Activated naive CD8-positive, alpha-beta T cell treated with anti-CD3 and anti-CD28 coated beads, Interleukin-2, amount 10 ng/mL, durations not matched to agents 7 days and 5 days (primary cell): ENCODE measurements at regions not wholly inside any gene's neighbourhood (a gene's known extent, or its start where the extent isn't known, plus 50 kb on each side); places are given as distances from the start of the nearest gene placed in this dataset.
"Not testable (repeated sequence)": the region's sequence is repeated elsewhere in the genome, so short reads cannot be mapped to it uniquely, and the experiment has no call there.

Experiments
- ATAC-seq: fragments of 150-1000 bp; cut with Tn5 transposase; one replicate; pipeline ENCODE4 v1.10.0; 2021; ENCODE audit warnings: low read depth, moderate library complexity
- POLR2A ChIA-PET: fragments of 350-600 bp; sonication (Branson Sonifier 250); formaldehyde crosslinking; loops from one replicate; lab custom pipeline; 2021; ENCODE audit warnings: antibody characterized with exemption; lab: Charles Lee
- DNase-seq: peaks from one replicate; pipeline ENCODE4 v3.0.0; 2021
- H3K27ac Mint-ChIP-seq: one replicate; pipeline ENCODE4 v1.8.0; 2022; ENCODE audit warnings: mild to moderate bottlenecking, mixed read lengths
- H3K27me3 Mint-ChIP-seq: one replicate; pipeline ENCODE4 v1.8.0; 2022; ENCODE audit warnings: mild to moderate bottlenecking, moderate library complexity, mixed read lengths
- H3K36me3 Mint-ChIP-seq: one replicate; pipeline ENCODE4 v1.8.0; 2021; ENCODE audit warnings: mild to moderate bottlenecking, mixed read lengths
- H3K4me1 Mint-ChIP-seq: one replicate; pipeline ENCODE4 v1.8.0; 2021; ENCODE audit warnings: mixed read lengths
- H3K4me3 Mint-ChIP-seq: one replicate; pipeline ENCODE4 v1.8.0; 2022; ENCODE audit warnings: mild to moderate bottlenecking, moderate library complexity, mixed read lengths
- H3K9me3 Mint-ChIP-seq: one replicate; pipeline ENCODE4 v1.8.0; 2021; ENCODE audit warnings: mixed read lengths

DNA sequence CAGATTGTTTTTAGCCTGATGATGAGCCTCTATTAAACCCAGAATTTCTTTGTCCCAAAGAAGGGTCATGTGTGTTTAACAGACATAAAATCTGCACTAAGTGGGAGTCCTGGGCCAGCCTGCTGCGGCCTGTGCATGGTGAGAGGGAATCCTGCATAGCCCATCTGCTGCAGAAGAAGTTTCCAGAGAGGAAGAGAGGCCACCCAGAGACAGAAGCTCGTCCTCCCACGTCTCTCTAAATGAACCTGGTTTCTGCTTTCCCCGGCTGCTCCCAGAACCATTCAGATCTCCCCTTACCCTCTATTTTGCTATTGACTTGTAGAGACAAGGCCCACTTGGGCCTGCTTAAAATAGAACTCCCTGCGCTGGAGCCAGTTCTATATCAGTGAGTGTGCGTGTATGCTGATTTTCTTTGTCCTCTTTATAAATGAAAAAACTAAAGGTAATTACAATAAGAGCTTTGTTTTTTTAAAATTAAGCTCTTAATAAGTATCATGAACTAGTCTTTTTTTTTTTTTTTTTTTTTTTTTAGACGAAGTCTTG lies 142.8 kb upstream of the RAB4A start:
- Mint-ChIP-seq H3K27ac (no peak overlapping the region), H3K9me3 (no peaks in the 10 kb centered on the region), H3K4me3 (no peak overlapping the region), H3K4me1 (peaks cover 43% of the 10 kb centered on the region), H3K36me3 (peaks cover 2% of the 10 kb centered on the region), H3K27me3 (peaks cover 14% of the 10 kb centered on the region)
- DNase-seq, result no peak
- POLR2A ChIA-PET, result interaction anchor here (0.7 to 2.6 kb wide), 4 partner anchors 10 to 125 kb away, joined by 3 to 10 read pairs (median 5); no protein-coding TSS in a partner anchor
- ATAC-seq, result no peak

- Mint-ChIP-seq H3K27ac (no peak overlapping the region), H3K36me3 (peaks cover 11% of the 10 kb centered on the region), H3K27me3 (peaks cover 13% of the 10 kb centered on the region), H3K4me1 (peaks cover 46% of the 10 kb centered on the region), H3K4me3 (peak overlapping the region; percentile 52), H3K9me3 (peaks cover 7% of the 10 kb centered on the region)
- POLR2A ChIA-PET, result interaction anchor here (0.7 to 2.6 kb wide), 6 partner anchors 8 to 337 kb away, joined by 3 to 6 read pairs (median 4); no protein-coding TSS in a partner anchor
- peak; percentile 49 for DNase-seq
- ATAC-seq, result peak; percentile 79
Observed at GRCh38 chr1:229129301-229130027, 141.4 kb upstream of the RAB4A start.

- Mint-ChIP-seq H3K4me3 (peak overlapping the region; percentile 52), H3K27ac (peak overlapping the region; percentile 44), H3K9me3 (peaks cover 8% of the 10 kb centered on the region), H3K27me3 (peaks cover 9% of the 10 kb centered on the region), H3K4me1 (peaks cover 46% of the 10 kb centered on the region), H3K36me3 (peaks cover 12% of the 10 kb centered on the region)
- POLR2A ChIA-PET, result interaction anchor here (0.7 to 1.0 kb wide), 4 partner anchors 10 to 337 kb away, joined by 3 to 5 read pairs (median 4); no protein-coding TSS in a partner anchor
- ATAC-seq (peak; percentile 69), DNase-seq (peak; percentile 39)
Observed at GRCh38 chr1:229130028-229130668, 140.8 kb upstream of the RAB4A start.

DNA sequence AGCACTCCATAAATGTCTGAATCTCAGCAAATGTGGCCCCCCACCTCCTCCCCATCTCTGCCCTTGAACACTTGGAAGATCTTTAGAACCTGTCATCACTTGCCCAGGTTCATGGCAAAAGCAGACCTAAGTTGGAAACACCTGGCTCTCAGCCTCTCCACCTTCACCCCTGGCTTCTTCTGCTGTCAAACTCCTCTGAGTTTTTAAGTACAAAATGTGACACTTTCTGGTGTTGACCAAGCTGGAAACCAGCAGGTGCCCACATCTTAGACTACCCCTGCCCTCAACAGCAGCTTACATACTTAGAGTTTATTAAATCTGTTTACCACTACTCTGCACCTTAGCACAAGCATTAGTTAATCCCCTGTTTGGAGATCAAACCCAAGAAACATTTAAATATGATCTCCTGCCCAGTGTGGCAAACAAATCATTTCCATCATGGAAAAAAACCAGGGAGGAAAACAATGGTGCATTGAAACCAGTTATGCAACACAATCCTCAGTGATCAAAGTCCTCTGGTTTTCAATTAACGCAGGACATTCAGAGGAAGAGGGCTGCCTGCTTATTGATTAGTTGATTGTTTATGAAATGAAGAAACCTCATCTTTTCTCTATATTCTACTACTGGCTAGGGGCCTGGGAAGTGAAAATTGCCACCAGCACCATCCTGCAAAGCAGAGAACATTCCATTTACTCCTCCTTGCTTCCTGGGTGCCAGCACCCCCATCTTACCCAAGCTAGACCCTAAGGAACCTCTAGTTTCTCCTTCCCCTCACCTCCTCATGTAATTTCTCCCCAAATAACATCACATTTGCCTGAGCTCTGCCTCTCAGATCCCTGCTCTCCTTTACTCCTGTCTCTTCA lies 139.4 kb upstream of the RAB4A start:
- peaks cover 19% of the 10 kb centered on the region for H3K9me3 Mint-ChIP-seq
- H3K36me3 Mint-ChIP-seq, result peaks cover 21% of the 10 kb centered on the region
- POLR2A ChIA-PET, result no interaction called here
- peaks cover 49% of the 10 kb centered on the region for H3K4me1 Mint-ChIP-seq
- H3K4me3 Mint-ChIP-seq, result no peak overlapping the region
- no peak overlapping the region for H3K27ac Mint-ChIP-seq
- DNase-seq (no peak), ATAC-seq (no peak)
- peaks cover 5% of the 10 kb centered on the region for H3K27me3 Mint-ChIP-seq

DNA sequence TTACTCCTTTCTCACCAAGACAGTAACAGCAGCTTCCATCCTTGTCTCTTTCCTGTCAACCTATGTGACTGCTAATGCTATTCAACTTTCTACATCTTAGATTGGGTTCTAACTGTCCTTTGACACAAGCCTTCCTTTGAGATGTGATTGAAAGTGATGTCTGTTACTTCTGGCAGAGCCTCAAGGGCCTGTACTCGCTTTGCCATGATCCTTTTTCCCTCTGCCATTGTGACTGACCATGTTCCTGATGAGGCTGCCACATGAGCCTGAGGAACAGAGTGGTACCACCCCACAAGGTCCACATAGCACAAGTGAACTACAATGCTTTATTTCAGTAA lies 138.8 kb upstream of the RAB4A start:
- Mint-ChIP-seq H3K36me3 (peaks cover 21% of the 10 kb centered on the region), H3K27ac (no peak overlapping the region)
- no peak for DNase-seq

DNA sequence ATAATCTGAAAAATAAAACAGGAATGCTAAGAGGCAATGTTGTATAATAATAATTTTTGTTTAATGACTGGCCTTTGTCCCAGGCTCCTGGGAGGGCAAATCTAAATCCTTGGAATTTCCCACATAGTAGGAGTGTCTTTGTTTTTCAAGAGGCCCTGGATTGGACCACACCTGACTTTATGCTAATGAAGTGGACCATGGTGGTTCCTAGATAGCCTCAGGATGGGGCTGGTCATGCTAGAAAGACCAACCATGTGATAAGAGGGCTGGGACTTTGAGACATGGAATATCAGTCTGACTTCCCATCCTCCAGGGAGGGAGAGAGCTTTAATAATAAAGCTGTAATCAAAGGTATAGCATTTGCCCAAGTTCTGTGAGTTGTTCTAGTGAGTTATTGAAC lies 138.2 kb upstream of the RAB4A start:
- POLR2A ChIA-PET, result no interaction called here
- peaks cover 3% of the 10 kb centered on the region for H3K27me3 Mint-ChIP-seq
- peaks cover 20% of the 10 kb centered on the region for H3K9me3 Mint-ChIP-seq
- no peak overlapping the region for H3K27ac Mint-ChIP-seq
- peaks cover 21% of the 10 kb centered on the region for H3K36me3 Mint-ChIP-seq
- DNase-seq, result no peak
- H3K4me1 Mint-ChIP-seq, result peaks cover 49% of the 10 kb centered on the region
- ATAC-seq, result no peak
- no peak overlapping the region for H3K4me3 Mint-ChIP-seq

More for the DNA sequence above, 138.8 kb upstream of the RAB4A start:
- Mint-ChIP-seq H3K27me3 (peaks cover 3% of the 10 kb centered on the region), H3K4me3 (no peak overlapping the region), H3K9me3 (peaks cover 20% of the 10 kb centered on the region), H3K4me1 (peaks cover 49% of the 10 kb centered on the region)
- POLR2A ChIA-PET, result no interaction called here
- no peak for ATAC-seq

DNA sequence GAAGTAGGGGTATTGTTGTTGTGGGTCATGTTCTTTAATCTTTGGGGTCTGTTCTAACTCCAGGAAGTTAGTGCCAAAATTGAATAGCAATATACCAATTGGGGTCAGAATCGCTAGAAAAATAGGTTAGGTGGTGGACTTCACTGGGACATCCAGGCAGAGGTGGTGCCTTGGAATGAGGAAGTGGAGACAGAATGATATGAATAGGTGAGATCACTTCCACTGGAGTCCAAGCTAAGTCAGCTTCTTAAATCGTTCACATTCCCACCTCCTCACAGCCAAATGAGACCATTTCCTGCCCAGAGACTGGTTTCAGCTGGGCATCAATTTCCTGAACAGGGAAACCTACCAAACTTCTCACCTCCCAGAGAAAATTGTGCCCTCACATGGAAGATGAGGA lies 137.8 kb upstream of the RAB4A start:
- H3K27me3 Mint-ChIP-seq, result peaks cover 3% of the 10 kb centered on the region
- peaks cover 20% of the 10 kb centered on the region for H3K9me3 Mint-ChIP-seq
- DNase-seq (no peak), ATAC-seq (no peak)
- POLR2A ChIA-PET, result no interaction called here
- peaks cover 21% of the 10 kb centered on the region for H3K36me3 Mint-ChIP-seq
- H3K4me3 Mint-ChIP-seq, result no peak overlapping the region
- H3K4me1 Mint-ChIP-seq, result peaks cover 45% of the 10 kb centered on the region
- H3K27ac Mint-ChIP-seq, result no peak overlapping the region

GRCh38 chr1:229133811-229134210 lies 137.1 kb upstream of the RAB4A start:
- DNase-seq (no peak), ATAC-seq (no peak)
- peaks cover 45% of the 10 kb centered on the region for H3K4me1 Mint-ChIP-seq
- H3K27me3 Mint-ChIP-seq, result peaks cover 3% of the 10 kb centered on the region
- H3K9me3 Mint-ChIP-seq, result peaks cover 20% of the 10 kb centered on the region
- H3K36me3 Mint-ChIP-seq, result peaks cover 21% of the 10 kb centered on the region
- no peak overlapping the region for H3K4me3 Mint-ChIP-seq
- no peak overlapping the region for H3K27ac Mint-ChIP-seq
- POLR2A ChIA-PET, result no interaction called here

GRCh38 chr1:229134381-229135217 lies 136.3 kb upstream of the RAB4A start:
- ATAC-seq, H3K27ac Mint-ChIP-seq, H3K27me3 Mint-ChIP-seq, DNase-seq, POLR2A ChIA-PET, H3K4me3 Mint-ChIP-seq: not testable (repeated sequence)
- Mint-ChIP-seq H3K4me1 (peaks cover 42% of the 10 kb centered on the region), H3K36me3 (peaks cover 21% of the 10 kb centered on the region), H3K9me3 (peaks cover 20% of the 10 kb centered on the region)

DNA sequence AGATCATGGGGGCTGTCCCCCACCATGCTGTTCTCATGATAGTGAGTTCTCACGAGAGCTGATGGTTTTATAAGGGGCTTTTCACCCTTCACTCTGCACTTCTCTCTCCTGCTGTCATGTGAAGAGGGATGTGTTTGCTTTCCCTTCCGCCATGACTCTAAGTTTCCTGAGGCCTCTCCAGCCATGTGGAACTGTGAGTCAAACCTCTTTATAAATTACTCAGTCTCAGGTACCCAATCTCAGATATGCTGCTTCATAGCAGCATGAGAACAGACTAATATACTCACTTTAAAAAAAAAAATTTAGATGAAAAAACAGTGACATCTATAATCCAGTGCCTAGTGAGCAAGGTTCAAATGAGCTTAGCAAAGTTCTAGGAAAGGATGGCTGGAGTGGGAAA lies 135.1 kb upstream of the RAB4A start:
- peaks cover 20% of the 10 kb centered on the region for H3K9me3 Mint-ChIP-seq
- no peaks in the 10 kb centered on the region for H3K27me3 Mint-ChIP-seq
- H3K27ac Mint-ChIP-seq, result no peak overlapping the region
- H3K4me3 Mint-ChIP-seq, result no peak overlapping the region
- ATAC-seq (no peak), DNase-seq (no peak)
- H3K4me1 Mint-ChIP-seq, result peaks cover 36% of the 10 kb centered on the region
- POLR2A ChIA-PET, result no interaction called here
- H3K36me3 Mint-ChIP-seq, result peaks cover 21% of the 10 kb centered on the region

GRCh38 chr1:229136822-229137221 lies 134.1 kb upstream of the RAB4A start:
- no peaks in the 10 kb centered on the region for H3K27me3 Mint-ChIP-seq
- H3K36me3 Mint-ChIP-seq, result peaks cover 21% of the 10 kb centered on the region
- no peak for DNase-seq
- no peak overlapping the region for H3K27ac Mint-ChIP-seq
- POLR2A ChIA-PET, result no interaction called here
- H3K4me3 Mint-ChIP-seq, result peak overlapping the region; percentile 6
- H3K4me1 Mint-ChIP-seq, result peaks cover 29% of the 10 kb centered on the region
- peaks cover 20% of the 10 kb centered on the region for H3K9me3 Mint-ChIP-seq
- peak; percentile 65 for ATAC-seq

DNA sequence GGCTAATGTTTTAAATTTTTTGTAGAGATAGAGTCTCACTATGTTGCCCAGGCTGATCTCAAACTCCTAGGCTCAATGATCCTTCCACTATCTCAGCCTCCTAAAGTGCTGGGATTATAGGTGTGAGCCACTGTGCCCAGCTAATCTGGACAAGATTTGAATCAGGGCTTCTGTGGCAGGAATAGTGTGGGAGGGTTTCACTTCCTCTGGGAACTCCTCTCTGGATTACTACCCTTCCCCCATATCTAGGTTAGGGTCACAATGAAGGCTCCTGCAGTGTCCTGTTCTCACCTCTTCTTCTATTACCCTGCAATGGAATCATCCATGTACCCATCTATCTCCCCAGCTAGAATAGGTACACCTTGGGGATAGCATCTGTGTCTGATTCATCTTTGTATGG lies 133.6 kb upstream of the RAB4A start:
- H3K9me3 Mint-ChIP-seq, result peaks cover 20% of the 10 kb centered on the region
- H3K4me1 Mint-ChIP-seq, result peaks cover 26% of the 10 kb centered on the region
- H3K36me3 Mint-ChIP-seq, result peaks cover 21% of the 10 kb centered on the region
- H3K4me3 Mint-ChIP-seq, result no peak overlapping the region
- no peak for DNase-seq
- no peak for ATAC-seq
- no peak overlapping the region for H3K27ac Mint-ChIP-seq
- no peaks in the 10 kb centered on the region for H3K27me3 Mint-ChIP-seq
- POLR2A ChIA-PET, result interaction anchor here (1.2 kb wide), 1 partner anchor 8 kb away, joined by 3 read pairs; no protein-coding TSS in a partner anchor
